NCI-H526 (cell line): ENCODE measurements at regions not wholly inside any gene's neighbourhood (a gene's known extent, or its start where the extent isn't known, plus 50 kb on each side); places are given as distances from the start of the nearest gene placed in this dataset.
"Not testable (repeated sequence)": the region's sequence is repeated elsewhere in the genome, so short reads cannot be mapped to it uniquely, and the experiment has no call there.

ENCODE experiments used
- DNase-seq, 2 experiments: peaks; one replicate each; lab custom pipeline; 2025; lab: John Stamatoyannopoulos, UW

GRCh38 chr12:37441371-37441770 is 875.2 kb upstream of the ALG10B start:
- not testable (repeated sequence) for DNase-seq

- DNase-seq: not testable (repeated sequence)
Observed at GRCh38 chr12:37455646-37456045, 860.9 kb upstream of the ALG10B start.

GRCh38 chr12:37497939-37498338 is 818.6 kb upstream of the ALG10B start:
- not testable (repeated sequence) for DNase-seq

- DNase-seq: not testable (repeated sequence)
Observed at GRCh38 chr12:37510256-37510655, 806.3 kb upstream of the ALG10B start.

- not testable (repeated sequence) for DNase-seq
Observed at GRCh38 chr12:37540581-37540980, 776.0 kb upstream of the ALG10B start.

GRCh38 chr12:37541356-37541755 is 775.2 kb upstream of the ALG10B start:
- no peak for DNase-seq

GRCh38 chr12:37543131-37543965 is 773.2 kb upstream of the ALG10B start:
- peak in 1 of 2 experiments; percentile 33 for DNase-seq

- no peak for DNase-seq
Observed at GRCh38 chr12:37543966-37544668, 772.5 kb upstream of the ALG10B start.

GRCh38 chr12:37544669-37545330 is 771.8 kb upstream of the ALG10B start:
- not testable (repeated sequence) for DNase-seq

- no peak for DNase-seq
Observed at GRCh38 chr12:37545759-37546158, 770.8 kb upstream of the ALG10B start.

GRCh38 chr12:37546206-37546605 is 770.4 kb upstream of the ALG10B start:
- no peak for DNase-seq

GRCh38 chr12:37546901-37547475 is 769.6 kb upstream of the ALG10B start:
- no peak for DNase-seq

- no peak for DNase-seq
Observed at GRCh38 chr12:37547611-37548010, 769.0 kb upstream of the ALG10B start.

GRCh38 chr12:37548266-37548805 is 768.2 kb upstream of the ALG10B start:
- no peak for DNase-seq

GRCh38 chr12:37556957-37557356 is 759.6 kb upstream of the ALG10B start:
- DNase-seq: not testable (repeated sequence)

GRCh38 chr12:37565112-37565511 is 751.5 kb upstream of the ALG10B start:
- DNase-seq: no peak

GRCh38 chr12:37570547-37570946 is 746.0 kb upstream of the ALG10B start:
- DNase-seq: not testable (repeated sequence)
